CD4-positive, alpha-beta T cell treated with Interferon alpha-2 for 1 hour (primary cell): ENCODE measurements at regions not wholly inside any gene's neighbourhood (a gene's known extent, or its start where the extent isn't known, plus 50 kb on each side); places are given as distances from the start of the nearest gene placed in this dataset.

Experiments used
- DNase-seq, 2 donors: peaks; one replicate each; pipeline ENCODE4 v3.0.0-alpha.2; 2020 to 2022

DNA sequence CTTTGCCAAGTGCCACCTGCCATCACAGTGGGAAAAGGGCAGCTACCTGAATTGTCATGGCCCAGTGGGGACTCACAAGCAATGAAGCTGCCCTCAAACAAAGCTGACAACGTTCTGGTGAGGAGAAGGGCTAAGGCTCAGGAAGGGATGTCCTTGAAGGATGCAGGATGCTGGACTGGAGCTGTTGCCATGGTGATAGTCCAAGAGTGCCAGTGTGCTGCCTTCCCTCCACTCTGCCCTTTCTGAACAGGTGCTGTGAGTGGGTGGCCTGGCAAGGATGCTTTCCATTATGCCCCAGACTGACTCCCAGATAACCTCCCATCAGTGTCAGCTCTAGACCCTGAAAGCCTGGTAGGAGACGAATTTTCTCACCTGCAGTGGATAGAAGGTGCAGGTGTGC lies 137.8 kb upstream of the GYPC start:
- DNase-seq: no peak

DNA sequence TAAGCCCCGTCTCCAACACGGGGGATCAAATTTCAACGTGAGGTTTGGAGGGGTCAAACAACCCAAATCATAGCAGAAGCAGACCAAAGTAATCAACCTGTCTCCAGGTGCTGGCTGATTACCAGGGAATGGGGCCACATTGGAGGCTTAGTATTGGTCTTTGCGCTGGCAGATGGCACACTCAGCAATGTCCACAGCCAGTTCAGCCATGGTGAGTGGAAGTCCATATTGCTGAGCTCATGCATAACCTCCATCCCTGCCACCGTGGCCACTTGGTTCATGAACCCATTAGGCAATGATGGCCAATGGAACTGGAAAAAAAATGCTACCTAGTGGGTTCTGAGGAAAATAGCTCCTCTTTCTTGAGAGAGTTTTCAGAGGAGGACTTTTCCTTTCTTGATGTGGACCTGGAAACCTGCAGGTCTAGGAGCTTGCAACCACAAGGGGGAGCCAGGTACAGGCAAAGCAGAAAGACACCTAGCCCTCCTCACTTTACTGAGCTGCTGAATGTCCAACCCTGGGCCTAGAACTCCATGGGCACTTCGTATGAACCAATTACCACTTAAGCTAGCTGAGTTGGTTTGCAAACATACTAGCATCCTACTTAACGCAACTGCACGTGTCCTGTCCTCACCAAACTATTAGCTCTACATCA lies 128.0 kb upstream of the GYPC start:
- DNase-seq: peak; percentile 70 to 78

DNA sequence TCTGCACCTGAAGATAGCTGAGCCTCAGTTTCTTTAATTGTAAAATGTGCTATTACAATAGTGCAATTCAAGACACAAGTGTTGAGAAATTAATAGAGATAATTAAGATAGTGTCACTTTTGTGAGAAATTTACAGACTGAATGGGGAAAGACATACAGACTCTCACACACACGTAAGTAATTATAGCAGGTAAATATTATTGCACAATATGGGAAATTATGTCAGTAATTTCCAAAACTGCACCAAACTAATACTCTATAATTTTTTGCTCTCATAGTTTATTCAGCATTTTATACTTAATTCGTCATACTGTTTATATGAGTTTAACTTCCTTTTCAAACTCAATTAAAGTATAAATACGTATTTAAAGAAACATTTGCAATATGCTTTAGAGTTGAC lies 124.9 kb upstream of the GYPC start:
- DNase-seq: no peak

DNA sequence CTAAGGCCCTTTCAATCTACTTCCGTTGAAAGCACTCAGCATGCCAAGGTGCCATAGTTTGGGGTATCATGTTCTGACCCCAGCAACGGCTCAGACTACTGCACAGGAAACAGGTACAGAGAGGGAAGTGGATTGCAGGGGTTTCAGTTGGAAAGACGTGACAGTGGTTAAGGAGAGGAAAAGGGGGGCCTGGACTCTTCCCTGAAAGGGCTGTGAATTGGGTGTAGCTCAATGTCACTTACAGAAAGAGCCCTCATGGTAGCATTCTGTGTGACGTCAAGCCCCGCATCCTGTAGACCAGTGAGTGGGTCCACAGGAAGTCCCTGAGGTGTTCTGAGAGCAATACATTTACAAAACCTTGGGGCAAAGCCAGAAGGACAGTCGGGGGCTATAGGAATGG lies 121.5 kb upstream of the GYPC start:
- no peak for DNase-seq

DNA sequence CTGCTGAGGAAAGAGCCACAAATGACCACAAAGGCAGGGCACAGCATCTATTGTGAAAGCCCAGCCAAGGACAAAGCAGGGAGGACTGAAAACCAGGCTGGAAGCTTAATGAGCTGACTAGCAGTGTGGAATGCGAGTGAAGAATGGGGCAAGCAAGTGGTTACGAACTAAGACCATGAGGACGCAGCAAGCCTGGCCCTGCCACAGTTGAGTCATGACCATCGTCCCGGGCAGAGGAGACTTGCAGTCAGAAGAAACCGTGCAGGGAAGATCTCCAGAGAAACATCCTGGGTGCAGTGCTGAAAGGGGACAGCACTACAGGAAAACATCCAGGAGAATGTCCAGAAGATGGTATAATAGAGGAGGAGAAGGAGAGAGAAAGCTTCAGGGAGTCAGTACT lies 120.5 kb upstream of the GYPC start:
- DNase-seq: no peak

DNA sequence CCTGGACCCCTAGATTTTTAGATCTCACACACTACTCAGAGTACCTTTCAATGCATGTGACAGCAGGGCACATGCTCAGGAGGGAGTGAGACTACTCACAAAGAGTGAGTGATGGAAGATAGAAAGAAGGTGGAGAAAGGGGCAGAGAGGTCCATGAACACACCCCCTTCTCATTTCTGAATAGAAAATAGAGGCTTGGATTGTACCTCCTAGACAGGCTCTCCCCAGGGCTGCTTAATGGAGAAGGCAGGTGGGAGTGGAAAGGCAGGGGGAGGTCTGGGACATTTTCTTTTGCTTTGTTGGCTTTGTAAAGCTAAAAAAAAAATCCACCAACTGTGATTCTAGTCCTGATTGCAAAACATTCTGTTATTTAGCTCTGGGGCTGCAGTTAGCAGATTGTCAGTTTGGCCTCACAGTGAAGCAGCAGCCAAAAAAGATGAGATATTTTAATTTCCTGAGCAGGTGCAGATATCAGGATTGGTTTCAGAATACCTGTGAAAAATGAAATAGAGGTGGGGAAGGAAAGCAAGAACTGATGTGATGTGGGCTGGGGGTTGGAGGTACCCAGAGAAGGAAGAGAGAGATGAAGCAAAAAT lies 119.3 kb upstream of the GYPC start:
- DNase-seq: no peak

DNA sequence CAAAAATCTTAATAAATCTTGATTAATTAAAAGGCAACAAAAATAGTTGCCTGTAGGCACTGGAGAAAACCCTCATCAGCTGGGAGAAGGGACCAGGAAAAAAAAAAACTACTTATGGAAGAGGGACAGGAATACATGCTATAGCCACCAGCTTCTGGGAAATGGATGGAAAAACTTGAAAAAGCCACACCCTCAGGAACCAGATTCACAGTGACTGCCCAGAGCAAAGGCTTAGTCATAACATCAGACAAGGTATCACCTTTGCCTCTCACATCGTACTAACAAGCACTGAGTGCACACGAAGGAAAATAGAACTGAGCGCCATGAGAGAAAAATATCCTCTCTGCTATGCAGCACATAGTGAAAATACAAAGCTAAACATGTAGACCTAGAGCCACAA lies 116.9 kb upstream of the GYPC start:
- DNase-seq: no peak

DNA sequence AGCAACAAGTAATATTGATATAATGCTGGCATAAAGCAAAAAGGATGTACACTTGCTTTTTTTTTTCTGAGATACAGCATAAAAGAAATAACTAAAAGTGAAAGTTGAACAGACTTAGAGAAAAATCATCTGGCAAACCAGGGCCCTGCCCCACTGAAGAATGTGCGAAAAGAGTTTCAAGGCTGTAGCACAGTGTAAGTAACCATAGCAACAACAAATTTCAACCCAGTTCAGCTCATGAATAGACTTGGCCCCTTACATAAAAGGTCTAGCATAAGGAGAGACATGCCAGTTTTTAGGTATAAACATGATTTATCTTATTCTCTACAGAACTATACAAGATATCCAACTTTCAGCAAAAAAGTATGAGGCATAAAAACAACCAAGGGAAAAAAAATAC lies 113.7 kb upstream of the GYPC start:
- no peak for DNase-seq

DNA sequence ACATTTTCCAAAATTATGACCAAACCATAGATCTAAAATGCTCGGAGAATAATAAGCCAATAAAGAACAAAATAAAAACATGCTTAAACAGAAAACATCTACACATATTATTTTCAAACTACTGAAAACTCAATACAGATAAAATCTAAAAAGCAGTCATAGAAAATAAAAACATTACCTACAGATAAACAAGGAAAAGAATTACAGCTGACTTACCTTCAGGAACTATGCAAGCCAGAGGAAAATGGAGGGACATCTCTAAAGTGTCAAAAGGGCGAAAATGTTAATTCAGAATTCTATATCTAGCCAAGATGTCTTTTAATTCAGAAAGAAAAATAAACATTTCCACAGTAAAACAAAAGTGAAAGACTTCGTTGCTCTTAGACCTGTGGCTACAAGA lies 112.9 kb upstream of the GYPC start:
- DNase-seq: no peak

DNA sequence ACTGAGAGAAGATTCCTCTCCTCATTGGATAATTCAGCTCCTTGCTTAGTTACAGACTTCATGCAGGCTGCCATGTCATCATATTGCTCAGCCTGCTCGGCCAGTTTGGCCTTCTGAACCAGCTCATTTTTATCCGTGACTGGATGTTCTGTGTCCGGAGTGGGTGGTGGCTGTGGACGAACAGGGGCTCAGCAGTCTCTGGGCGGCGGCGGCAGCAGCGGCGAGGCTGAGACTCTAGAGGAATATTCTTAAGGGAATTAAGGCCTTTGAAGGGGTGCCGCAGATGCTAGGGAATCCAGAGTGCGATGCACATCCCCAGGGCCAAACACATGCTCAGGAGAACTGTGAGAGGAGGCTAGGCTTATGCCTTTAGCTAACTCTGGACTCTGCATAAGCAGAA lies 97.9 kb upstream of the GYPC start:
- DNase-seq: no peak

DNA sequence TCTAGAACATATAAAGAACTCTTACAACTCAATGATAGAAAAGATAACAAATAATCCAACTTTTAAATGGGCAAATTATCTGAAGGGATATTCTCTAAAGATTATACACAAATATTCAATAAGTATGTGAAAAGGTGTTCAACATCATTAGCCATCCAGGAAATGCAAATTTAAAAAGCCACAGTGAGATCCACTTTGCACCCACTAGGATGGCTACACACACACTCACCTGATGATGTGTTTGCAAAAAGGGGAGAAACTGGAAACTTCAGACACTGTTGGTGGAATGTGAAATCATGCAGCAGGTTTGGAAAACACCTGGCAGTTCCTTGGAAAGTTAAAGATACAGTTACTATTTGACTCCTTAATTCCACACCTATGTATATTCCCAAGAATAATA lies 87.2 kb upstream of the GYPC start:
- DNase-seq: no peak

DNA sequence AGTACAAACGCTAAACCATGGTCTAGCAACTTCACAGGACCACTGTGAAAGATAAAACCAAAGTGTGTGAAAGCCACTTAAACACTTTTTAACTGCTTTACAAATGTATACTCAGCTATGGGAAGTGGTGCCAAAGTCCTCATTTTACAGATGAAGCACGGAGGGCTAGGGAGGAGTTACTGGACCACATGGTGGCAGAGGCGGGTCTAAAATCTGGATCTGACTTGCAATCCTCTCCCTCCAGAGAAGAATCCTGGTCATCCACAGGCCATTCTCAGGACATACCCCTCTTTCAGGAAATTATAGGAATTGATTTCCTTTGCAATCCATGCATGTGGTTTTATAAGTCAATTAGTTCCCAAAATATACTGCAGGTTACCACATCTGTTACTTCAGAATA lies 84.6 kb upstream of the GYPC start:
- DNase-seq: no peak

DNA sequence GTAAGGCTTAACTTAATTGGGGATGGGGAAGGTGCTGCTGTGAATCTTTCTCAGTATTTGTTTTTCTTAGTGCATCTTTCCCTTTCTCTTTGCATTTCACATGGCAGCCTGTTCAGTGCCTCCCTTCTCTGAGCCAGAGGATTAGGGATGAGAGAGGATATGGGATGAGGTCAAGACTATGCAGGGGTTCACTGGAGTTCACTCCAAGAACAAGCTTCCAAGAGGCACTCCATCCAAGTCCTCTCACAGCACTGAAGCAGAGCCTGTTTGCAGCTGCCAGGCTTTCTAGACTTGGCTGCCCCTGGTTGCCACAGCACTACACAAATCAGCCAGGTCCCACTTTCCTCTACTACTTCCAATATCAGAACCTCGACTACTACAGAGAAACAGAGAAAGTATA lies 80.3 kb upstream of the GYPC start:
- no peak for DNase-seq

DNA sequence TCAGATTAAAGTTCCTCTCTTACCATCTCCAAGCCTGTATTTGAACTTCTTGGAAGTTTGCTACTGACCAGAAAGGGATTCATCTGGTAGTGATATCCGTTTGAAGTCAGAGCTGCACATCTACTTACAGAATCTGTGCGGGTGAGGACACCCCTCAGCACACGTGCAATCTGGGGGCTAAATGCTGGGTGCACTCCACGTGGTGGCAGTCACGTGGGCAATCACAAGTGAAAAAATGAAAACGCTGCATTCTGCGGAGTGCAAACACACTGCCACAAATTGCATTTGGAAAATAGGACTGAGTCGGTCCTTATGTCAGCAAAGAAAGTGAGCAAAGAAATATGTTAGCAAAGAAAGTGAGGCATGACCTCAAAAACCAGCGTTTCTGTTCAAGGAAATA lies 76.1 kb upstream of the GYPC start:
- no peak for DNase-seq

DNA sequence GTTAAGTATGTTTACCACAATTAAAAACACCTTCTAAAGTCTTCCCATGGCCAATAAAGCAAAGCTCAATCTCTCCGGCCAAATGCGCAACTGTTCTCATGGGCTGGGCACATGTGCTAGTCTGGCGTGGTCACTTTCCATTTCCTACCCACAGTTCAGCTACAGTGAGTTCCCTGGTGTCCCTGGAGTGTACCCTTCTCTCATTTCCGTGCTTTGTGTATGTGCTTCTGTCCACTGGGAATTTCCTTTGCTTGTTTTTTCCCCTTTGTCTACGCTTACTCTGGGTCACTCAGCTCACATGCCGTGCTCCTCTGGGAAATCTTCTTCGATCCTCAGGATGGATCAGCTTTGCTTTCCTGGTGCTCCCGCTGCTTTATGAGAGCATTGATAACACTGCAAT lies 69.6 kb upstream of the GYPC start:
- no peak for DNase-seq

DNA sequence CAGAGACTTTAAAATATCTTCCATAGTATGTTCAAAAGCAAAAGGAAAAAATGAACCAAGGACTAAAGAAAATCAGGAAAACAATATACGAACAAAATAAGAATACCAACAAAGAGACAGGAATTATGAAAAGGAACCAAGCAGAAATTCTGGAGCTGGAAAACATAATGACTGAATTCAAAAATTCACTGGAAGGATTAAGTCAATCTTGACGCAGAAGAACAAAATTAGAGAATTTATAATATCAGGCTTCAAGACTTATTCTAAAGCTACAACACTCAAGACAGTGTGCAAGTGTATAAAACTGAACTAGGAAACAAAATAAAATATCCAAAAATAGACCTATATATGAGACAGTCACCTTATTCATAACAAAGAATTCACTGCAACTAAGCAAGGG lies 56.9 kb upstream of the GYPC start:
- no peak for DNase-seq

DNA sequence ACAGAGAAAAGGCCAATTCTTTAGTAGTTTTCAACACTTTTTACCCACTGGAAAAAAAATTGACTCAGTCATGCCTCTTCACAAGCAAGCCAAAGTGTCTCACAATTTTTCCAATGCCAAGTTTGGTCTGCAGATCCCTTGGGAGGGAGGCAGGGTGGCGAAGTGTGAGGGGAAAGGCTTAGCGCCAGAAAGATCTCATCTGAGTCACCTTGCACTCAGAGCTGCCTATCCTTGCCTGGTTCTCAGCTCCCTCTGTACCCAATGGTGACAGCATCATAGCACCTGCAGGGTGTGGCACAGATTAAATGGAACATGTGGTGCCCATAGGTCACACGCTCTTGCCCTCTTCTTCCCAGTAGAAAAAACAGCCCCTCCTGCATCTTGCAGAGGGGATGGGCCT lies 55.2 kb upstream of the GYPC start:
- no peak for DNase-seq

DNA sequence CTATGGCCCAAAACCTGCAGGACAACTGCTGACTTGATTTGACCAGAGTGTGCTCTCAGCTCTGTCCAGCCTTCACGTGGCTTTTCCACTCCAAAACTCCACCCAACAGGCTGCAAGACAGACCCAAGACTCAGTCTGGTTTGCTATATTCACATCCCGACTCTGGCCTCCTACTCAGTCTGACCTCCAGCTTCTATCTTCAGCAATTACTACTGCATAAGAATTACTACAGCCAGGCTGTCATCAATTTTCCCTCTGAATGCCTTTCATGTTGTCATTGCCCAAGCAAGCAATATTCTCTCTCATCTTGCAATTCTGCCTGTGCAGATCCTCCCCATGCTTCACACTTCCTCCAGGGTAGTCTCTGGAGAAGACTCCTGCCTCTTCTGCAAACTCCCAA lies 53.6 kb upstream of the GYPC start:
- DNase-seq: no peak
